ENCODE measurements at regions not wholly inside any gene's neighbourhood (a gene's known extent, or its start where the extent isn't known, plus 50 kb on each side); places are given as distances from the start of the nearest gene placed in this dataset.

DNA sequence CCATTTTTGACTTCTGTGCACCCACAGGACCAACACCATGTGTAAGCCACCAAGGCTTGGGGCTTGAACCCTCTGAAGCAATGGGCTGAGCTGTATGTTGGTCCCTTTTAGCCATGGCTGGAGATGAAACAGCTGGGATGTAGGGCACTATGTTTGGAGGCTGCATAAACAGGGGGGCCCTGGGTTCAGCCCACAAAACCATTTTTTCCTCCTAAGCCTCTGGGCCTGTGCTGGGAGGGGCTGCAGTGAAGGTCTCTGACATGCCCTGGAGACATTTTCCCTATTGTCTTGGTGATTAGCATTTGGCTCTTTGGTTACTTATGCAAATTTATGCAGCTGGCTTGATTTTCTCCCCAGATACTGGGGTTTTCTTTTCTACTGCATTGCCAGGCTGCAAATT is 144.9 kb downstream of the ZNF326 start:
- Mint-ChIP-seq H3K9me3 (peaks cover 58% of the 10 kb centered on the region), H3K4me1 (no peaks in the 10 kb centered on the region), H3K4me3 (no peak overlapping the region), H3K36me3 (peaks cover 36% of the 10 kb centered on the region), H3K27ac (no peak overlapping the region), H3K27me3 (ENCODE audit: low read depth) (peaks cover 4% of the 10 kb centered on the region)
- TF ChIP-seq GRHL2 (CRISPR knock-in tag; IDR thresholded peaks at IDR 0.05; ENCODE audit: insufficient replicate concordance, severe bottlenecking) (no peak), TCF7 (CRISPR knock-in tag; IDR thresholded peaks at IDR 0.05; ENCODE audit: low read depth) (no peak), NR3C1 (CRISPR knock-in tag; conservative IDR thresholded peaks at IDR 0.05; ENCODE audit: low read depth) (no peak), OVOL2 (CRISPR knock-in tag; IDR thresholded peaks at IDR 0.05; ENCODE audit: borderline replicate concordance) (no peak), CBFB (CRISPR knock-in tag; IDR thresholded peaks at IDR 0.05; ENCODE audit: low read depth) (no peak), FOXK1 (CRISPR knock-in tag; IDR thresholded peaks at IDR 0.05) (no peak), RELA (CRISPR knock-in tag; IDR thresholded peaks at IDR 0.05; ENCODE audit: borderline replicate concordance) (no peak), ZNF396 (CRISPR knock-in tag; IDR thresholded peaks at IDR 0.05; ENCODE audit: borderline replicate concordance) (no peak), GABPB1 (CRISPR knock-in tag; IDR thresholded peaks at IDR 0.05) (no peak), JUN (CRISPR knock-in tag; IDR thresholded peaks at IDR 0.05) (no peak), ZNF263 (CRISPR knock-in tag; IDR thresholded peaks at IDR 0.05; ENCODE audit: low read depth) (no peak), HMGA2 (CRISPR knock-in tag; IDR thresholded peaks at IDR 0.05) (no peak), ZNF317 (CRISPR knock-in tag; IDR thresholded peaks at IDR 0.05; ENCODE audit: borderline replicate concordance, low read depth) (no peak)
- TF ChIP-seq, protein P1, sequence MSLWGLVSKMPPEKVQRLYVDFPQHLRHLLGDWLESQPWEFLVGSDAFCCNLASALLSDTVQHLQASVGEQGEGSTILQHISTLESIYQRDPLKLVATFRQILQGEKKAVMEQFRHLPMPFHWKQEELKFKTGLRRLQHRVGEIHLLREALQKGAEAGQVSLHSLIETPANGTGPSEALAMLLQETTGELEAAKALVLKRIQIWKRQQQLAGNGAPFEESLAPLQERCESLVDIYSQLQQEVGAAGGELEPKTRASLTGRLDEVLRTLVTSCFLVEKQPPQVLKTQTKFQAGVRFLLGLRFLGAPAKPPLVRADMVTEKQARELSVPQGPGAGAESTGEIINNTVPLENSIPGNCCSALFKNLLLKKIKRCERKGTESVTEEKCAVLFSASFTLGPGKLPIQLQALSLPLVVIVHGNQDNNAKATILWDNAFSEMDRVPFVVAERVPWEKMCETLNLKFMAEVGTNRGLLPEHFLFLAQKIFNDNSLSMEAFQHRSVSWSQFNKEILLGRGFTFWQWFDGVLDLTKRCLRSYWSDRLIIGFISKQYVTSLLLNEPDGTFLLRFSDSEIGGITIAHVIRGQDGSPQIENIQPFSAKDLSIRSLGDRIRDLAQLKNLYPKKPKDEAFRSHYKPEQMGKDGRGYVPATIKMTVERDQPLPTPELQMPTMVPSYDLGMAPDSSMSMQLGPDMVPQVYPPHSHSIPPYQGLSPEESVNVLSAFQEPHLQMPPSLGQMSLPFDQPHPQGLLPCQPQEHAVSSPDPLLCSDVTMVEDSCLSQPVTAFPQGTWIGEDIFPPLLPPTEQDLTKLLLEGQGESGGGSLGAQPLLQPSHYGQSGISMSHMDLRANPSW (CRISPR knock-in tag; conservative IDR thresholded peaks at IDR 0.05; ENCODE audit: low read depth): no peak
- TF ChIP-seq, protein P2, sequence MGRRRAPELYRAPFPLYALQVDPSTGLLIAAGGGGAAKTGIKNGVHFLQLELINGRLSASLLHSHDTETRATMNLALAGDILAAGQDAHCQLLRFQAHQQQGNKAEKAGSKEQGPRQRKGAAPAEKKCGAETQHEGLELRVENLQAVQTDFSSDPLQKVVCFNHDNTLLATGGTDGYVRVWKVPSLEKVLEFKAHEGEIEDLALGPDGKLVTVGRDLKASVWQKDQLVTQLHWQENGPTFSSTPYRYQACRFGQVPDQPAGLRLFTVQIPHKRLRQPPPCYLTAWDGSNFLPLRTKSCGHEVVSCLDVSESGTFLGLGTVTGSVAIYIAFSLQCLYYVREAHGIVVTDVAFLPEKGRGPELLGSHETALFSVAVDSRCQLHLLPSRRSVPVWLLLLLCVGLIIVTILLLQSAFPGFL (CRISPR knock-in tag; IDR thresholded peaks at IDR 0.05; ENCODE audit: borderline replicate concordance): no peak
- TF ChIP-seq, protein P3, sequence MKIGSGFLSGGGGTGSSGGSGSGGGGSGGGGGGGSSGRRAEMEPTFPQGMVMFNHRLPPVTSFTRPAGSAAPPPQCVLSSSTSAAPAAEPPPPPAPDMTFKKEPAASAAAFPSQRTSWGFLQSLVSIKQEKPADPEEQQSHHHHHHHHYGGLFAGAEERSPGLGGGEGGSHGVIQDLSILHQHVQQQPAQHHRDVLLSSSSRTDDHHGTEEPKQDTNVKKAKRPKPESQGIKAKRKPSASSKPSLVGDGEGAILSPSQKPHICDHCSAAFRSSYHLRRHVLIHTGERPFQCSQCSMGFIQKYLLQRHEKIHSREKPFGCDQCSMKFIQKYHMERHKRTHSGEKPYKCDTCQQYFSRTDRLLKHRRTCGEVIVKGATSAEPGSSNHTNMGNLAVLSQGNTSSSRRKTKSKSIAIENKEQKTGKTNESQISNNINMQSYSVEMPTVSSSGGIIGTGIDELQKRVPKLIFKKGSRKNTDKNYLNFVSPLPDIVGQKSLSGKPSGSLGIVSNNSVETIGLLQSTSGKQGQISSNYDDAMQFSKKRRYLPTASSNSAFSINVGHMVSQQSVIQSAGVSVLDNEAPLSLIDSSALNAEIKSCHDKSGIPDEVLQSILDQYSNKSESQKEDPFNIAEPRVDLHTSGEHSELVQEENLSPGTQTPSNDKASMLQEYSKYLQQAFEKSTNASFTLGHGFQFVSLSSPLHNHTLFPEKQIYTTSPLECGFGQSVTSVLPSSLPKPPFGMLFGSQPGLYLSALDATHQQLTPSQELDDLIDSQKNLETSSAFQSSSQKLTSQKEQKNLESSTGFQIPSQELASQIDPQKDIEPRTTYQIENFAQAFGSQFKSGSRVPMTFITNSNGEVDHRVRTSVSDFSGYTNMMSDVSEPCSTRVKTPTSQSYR (CRISPR knock-in tag; IDR thresholded peaks at IDR 0.05): no peak
- TF ChIP-seq, protein P4, sequence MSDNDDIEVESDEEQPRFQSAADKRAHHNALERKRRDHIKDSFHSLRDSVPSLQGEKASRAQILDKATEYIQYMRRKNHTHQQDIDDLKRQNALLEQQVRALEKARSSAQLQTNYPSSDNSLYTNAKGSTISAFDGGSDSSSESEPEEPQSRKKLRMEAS (CRISPR knock-in tag; IDR thresholded peaks at IDR 0.05): no peak
- TF ChIP-seq, protein P5, sequence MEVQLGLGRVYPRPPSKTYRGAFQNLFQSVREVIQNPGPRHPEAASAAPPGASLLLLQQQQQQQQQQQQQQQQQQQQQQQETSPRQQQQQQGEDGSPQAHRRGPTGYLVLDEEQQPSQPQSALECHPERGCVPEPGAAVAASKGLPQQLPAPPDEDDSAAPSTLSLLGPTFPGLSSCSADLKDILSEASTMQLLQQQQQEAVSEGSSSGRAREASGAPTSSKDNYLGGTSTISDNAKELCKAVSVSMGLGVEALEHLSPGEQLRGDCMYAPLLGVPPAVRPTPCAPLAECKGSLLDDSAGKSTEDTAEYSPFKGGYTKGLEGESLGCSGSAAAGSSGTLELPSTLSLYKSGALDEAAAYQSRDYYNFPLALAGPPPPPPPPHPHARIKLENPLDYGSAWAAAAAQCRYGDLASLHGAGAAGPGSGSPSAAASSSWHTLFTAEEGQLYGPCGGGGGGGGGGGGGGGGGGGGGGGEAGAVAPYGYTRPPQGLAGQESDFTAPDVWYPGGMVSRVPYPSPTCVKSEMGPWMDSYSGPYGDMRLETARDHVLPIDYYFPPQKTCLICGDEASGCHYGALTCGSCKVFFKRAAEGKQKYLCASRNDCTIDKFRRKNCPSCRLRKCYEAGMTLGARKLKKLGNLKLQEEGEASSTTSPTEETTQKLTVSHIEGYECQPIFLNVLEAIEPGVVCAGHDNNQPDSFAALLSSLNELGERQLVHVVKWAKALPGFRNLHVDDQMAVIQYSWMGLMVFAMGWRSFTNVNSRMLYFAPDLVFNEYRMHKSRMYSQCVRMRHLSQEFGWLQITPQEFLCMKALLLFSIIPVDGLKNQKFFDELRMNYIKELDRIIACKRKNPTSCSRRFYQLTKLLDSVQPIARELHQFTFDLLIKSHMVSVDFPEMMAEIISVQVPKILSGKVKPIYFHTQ (CRISPR knock-in tag; IDR thresholded peaks at IDR 0.05): no peak
- ATAC-seq: no peak
- CTCF ChIA-PET: no interaction called here
- POLR2A ChIA-PET: no interaction called here
- no peak for DNase-seq (ENCODE audit: low spot score)

Data from WTC11 (cell line).